ENCODE measurements at regions not wholly inside any gene's neighbourhood (a gene's known extent, or its start where the extent isn't known, plus 50 kb on each side); places are given as distances from the start of the nearest gene placed in this dataset.

DNA sequence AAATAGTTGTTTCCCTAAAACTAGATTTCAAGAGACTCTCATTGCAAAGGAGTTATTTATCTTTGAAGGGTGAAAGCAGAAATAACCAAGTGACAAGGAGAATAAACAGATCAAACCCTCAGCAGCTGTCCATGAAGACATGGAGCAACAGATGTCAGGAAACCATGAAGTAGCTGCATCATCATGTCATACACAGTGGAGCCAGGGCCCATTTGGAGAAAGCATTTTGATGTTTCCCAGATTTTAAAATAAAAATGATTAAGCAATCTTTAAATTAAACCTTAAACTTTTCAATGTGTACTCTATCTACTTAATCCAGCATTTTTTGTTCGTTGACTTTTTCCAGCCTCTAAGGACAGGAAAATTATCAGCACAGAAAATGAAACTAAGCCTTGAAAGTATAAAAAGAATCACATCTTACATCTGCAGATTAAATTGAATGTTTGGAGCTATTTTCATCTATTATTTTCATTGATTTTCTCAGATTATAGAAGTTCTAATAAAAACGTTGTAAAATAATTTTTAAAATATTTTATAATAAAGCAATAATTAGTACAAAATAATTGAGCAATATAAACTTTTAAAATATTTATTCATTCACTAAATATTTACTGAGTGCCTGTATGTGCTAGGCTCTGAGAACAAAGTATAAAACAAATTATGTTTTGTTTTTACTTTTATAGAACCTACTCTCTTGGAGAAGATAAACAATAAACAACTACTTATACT is 860.1 kb downstream of the BCL11A start:
- no peaks in the 10 kb centered on the region for H3K9me3 ChIP-seq
- in situ Hi-C loops (cut with MboI; ENCODE audit: low pct_ligation_motif_present in 1 of 4, low pct_unique_long_range_greater_than_20kb in 1 of 4, low sequenced_read_pairs in 3 of 4), result no loop called here
- 52 to 54% methylated on average over 2 of the region's 2 CpGs for WGBS, 2 donors (ENCODE audit: low coverage in 1 of 2)
- H3K27me3 ChIP-seq, result no peaks in the 10 kb centered on the region
- no peak overlapping the region for H3K27ac ChIP-seq
- H3K36me3 ChIP-seq, result no peaks in the 10 kb centered on the region
- DNase-seq, result no peak
- intact Hi-C loops (cut with DNase I; ENCODE audit: low total_unique reads), result no loop called here
- H3K4me1 ChIP-seq, result no peaks in the 10 kb centered on the region
- no peak overlapping the region for H3K4me3 ChIP-seq
- no peak for TF ChIP-seq POLR2AphosphoS5 (IDR thresholded peaks at IDR 0.05)
- TF ChIP-seq, protein P1, sequence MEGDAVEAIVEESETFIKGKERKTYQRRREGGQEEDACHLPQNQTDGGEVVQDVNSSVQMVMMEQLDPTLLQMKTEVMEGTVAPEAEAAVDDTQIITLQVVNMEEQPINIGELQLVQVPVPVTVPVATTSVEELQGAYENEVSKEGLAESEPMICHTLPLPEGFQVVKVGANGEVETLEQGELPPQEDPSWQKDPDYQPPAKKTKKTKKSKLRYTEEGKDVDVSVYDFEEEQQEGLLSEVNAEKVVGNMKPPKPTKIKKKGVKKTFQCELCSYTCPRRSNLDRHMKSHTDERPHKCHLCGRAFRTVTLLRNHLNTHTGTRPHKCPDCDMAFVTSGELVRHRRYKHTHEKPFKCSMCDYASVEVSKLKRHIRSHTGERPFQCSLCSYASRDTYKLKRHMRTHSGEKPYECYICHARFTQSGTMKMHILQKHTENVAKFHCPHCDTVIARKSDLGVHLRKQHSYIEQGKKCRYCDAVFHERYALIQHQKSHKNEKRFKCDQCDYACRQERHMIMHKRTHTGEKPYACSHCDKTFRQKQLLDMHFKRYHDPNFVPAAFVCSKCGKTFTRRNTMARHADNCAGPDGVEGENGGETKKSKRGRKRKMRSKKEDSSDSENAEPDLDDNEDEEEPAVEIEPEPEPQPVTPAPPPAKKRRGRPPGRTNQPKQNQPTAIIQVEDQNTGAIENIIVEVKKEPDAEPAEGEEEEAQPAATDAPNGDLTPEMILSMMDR (IDR thresholded peaks at IDR 0.05), result no peak
- TF ChIP-seq EP300 (IDR thresholded peaks at IDR 0.05; ENCODE audit: low read depth), result no peak
- no peak for TF ChIP-seq POLR2A (IDR thresholded peaks at IDR 0.05)

DNA sequence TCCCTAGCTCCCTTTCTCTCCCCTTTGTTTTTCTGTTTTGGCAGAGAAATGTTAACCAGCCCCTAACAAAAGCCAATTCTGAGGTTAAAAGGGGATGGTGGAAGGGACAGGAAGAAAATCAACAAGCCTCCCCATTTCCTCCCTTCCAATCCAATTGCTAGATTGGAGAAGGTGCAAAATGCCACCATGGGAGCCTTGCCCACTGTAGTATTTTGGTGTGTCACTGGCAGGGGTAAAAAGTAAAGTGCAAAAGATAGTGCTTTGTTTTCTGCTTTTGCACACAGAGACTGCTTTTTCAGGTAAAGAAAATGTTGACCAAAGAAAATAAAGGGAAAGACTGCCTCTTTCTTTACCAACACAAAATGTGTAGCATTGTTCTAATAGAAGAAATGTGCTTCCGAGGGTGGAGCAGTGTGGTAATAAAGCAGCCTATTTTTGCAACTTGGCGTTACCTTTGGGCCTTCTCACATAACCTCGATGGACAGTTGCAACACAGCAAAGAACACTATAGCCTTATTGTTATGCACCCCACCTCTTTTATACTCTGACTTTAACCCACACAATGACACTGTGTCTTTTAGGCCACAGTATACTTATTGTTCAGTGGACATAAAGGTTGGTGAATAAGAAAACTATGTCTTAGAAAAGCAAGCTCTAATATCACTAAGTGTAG is 861.8 kb downstream of the BCL11A start:
- Histone ChIP-seq H3K27me3 (no peaks in the 10 kb centered on the region), H3K36me3 (no peaks in the 10 kb centered on the region), H3K27ac (no peak overlapping the region), H3K4me3 (no peak overlapping the region), H3K9me3 (no peaks in the 10 kb centered on the region), H3K4me1 (no peaks in the 10 kb centered on the region)
- in situ Hi-C loops (cut with MboI; ENCODE audit: low pct_ligation_motif_present in 1 of 4, low pct_unique_long_range_greater_than_20kb in 1 of 4, low sequenced_read_pairs in 3 of 4), result no loop called here
- 28 to 48% methylated on average over 3 of the region's 3 CpGs for WGBS, 2 donors (ENCODE audit: low coverage in 1 of 2)
- DNase-seq, result no peak
- TF ChIP-seq, protein P1 (IDR thresholded peaks at IDR 0.05), result no peak
- no peak for TF ChIP-seq EP300 (IDR thresholded peaks at IDR 0.05; ENCODE audit: low read depth)
- TF ChIP-seq POLR2A (IDR thresholded peaks at IDR 0.05), result no peak
- TF ChIP-seq POLR2AphosphoS5 (IDR thresholded peaks at IDR 0.05), result no peak
- intact Hi-C loops (cut with DNase I; ENCODE audit: low total_unique reads), result no loop called here

DNA sequence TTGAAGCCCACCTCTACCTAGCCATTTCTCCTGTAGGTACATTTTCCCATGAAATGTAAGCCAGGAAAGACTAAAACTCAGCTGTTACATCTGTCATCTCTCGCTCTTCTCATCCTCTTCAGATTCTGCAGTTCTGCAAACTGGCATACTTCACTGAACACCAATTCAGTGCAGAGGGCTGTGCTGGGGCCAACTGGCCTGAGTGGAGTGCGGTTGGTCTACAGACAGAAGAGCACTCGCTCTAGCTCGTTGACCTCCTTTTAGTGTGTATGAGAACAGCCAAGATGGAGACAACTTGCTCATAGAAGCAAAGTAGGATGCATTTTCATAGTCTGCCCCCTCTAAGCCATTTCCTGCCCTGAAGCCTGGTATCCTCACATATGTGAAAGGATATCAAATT is 862.6 kb downstream of the BCL11A start:
- WGBS, 2 donors (ENCODE audit: low coverage in 1 of 2), result 86 to 95% methylated on average over 2 to 4 of the region's 4 CpGs
- H3K4me3 ChIP-seq, result no peak overlapping the region
- no peaks in the 10 kb centered on the region for H3K4me1 ChIP-seq
- intact Hi-C loops (cut with DNase I; ENCODE audit: low total_unique reads), result no loop called here
- TF ChIP-seq, protein P1 (IDR thresholded peaks at IDR 0.05), result no peak
- TF ChIP-seq EP300 (IDR thresholded peaks at IDR 0.05; ENCODE audit: low read depth) (no peak), POLR2A (IDR thresholded peaks at IDR 0.05) (no peak), POLR2AphosphoS5 (IDR thresholded peaks at IDR 0.05) (no peak)
- H3K9me3 ChIP-seq, result no peaks in the 10 kb centered on the region
- H3K36me3 ChIP-seq, result no peaks in the 10 kb centered on the region
- no peak overlapping the region for H3K27ac ChIP-seq
- in situ Hi-C loops (cut with MboI; ENCODE audit: low pct_ligation_motif_present in 1 of 4, low pct_unique_long_range_greater_than_20kb in 1 of 4, low sequenced_read_pairs in 3 of 4), result no loop called here
- H3K27me3 ChIP-seq, result no peaks in the 10 kb centered on the region
- DNase-seq, result no peak

DNA sequence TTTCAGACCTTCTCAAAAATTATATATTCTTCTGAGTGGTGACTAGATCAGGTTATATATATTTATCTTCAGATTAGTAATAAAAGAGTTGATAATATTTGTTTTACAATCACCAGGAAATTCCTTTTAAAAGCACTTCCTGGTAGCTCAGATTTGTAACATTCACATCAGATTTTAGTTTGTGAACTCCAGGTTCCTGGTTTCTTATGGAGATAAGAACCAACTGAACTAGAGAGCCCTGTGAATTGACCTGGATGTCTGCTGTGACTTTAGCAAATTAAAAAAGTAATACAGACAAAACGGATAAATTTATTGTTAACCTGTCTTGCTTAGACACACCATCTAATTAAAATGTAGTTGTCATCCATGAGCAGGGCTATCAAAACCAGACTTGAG is 868.7 kb downstream of the BCL11A start:
- in situ Hi-C loops (cut with MboI; ENCODE audit: low pct_ligation_motif_present in 1 of 4, low pct_unique_long_range_greater_than_20kb in 1 of 4, low sequenced_read_pairs in 3 of 4) (no loop called here), intact Hi-C loops (cut with DNase I; ENCODE audit: low total_unique reads) (no loop called here)
- Histone ChIP-seq H3K27ac (no peak overlapping the region), H3K27me3 (no peaks in the 10 kb centered on the region), H3K36me3 (no peaks in the 10 kb centered on the region), H3K4me1 (peaks cover 0 to 6% (median 0%) of the 10 kb centered on the region in 4 donors), H3K9me3 (no peaks in the 10 kb centered on the region), H3K4me3 (no peak overlapping the region)
- TF ChIP-seq EP300 (IDR thresholded peaks at IDR 0.05; ENCODE audit: low read depth), result no peak
- TF ChIP-seq POLR2AphosphoS5 (IDR thresholded peaks at IDR 0.05), result no peak
- TF ChIP-seq, protein P1 (IDR thresholded peaks at IDR 0.05), result no peak
- TF ChIP-seq POLR2A (IDR thresholded peaks at IDR 0.05), result no peak
- WGBS, 2 donors (ENCODE audit: low coverage in 1 of 2), result 58% methylated on average over 1 of the region's 1 CpG; no CpG with 5 or more reads in 1 of the 2 donors
- no peak for DNase-seq

Data from transverse colon (tissue), 4 donors.